CD4-positive, alpha-beta memory T cell (primary cell): ENCODE measurements at regions not wholly inside any gene's neighbourhood (a gene's known extent, or its start where the extent isn't known, plus 50 kb on each side); places are given as distances from the start of the nearest gene placed in this dataset.
A peak's percentile ranks its signal among the peaks of the same experiment; 100 is the strongest.

Experiments used
- CTCF ChIA-PET: fragments of 350-600 bp; sonication (Branson Sonifier 250); formaldehyde crosslinking; loops from one replicate; lab custom pipeline; 2021; ENCODE audit warnings: inconsistent platforms; ENCODE audit not compliant: partially characterized antibody; lab: Charles Lee
- POLR2A ChIA-PET: fragments of 350-600 bp; sonication (Branson Sonifier 250); formaldehyde crosslinking; loops from one replicate; lab custom pipeline; 2021; ENCODE audit not compliant: partially characterized antibody; lab: Charles Lee
- DNase-seq, 5 donors: peaks; one replicate each; pipeline versions ENCODE4 v3.0.0 to v3.0.0-alpha.2; 2020 to 2022; ENCODE audit warnings: mixed read lengths in 1 of 5
- H3K27ac ChIP-seq: one replicate; pipeline ENCODE4 v1.7.0; 2013; ENCODE audit warnings: low read depth, low read length
- H3K27me3 ChIP-seq: 2 replicates; pipeline ENCODE4 v1.7.0; 2013; ENCODE audit warnings: mild to moderate bottlenecking, low read length, moderate library complexity; ENCODE audit not compliant: insufficient read depth
- H3K36me3 ChIP-seq: 2 replicates; pipeline ENCODE4 v1.7.0; 2013; ENCODE audit warnings: mild to moderate bottlenecking, low read length, moderate library complexity; ENCODE audit not compliant: insufficient read depth
- H3K4me1 ChIP-seq: 2 replicates; pipeline ENCODE4 v1.7.0; 2013; ENCODE audit warnings: mild to moderate bottlenecking, low read length, moderate library complexity; ENCODE audit not compliant: insufficient read depth
- H3K4me3 ChIP-seq, 2 donors: one replicate each; pipeline ENCODE4 v1.7.0; 2013; ENCODE audit warnings: low read length in 2 of 2, mild to moderate bottlenecking in 1 of 2
- H3K9me3 ChIP-seq, 2 donors: one replicate each; pipeline ENCODE4 v1.7.0; 2013; ENCODE audit warnings: low read length in 2 of 2, control low read depth in 1 of 2; ENCODE audit not compliant: control insufficient read depth in 1 of 2
- H3K27ac Mint-ChIP-seq, 7 donors: one replicate each; pipeline ENCODE4 v1.8.0; 2020 to 2021; ENCODE audit warnings: mixed read lengths in 7 of 7, mild to moderate bottlenecking in 6 of 7, inconsistent platforms in 3 of 7, moderate library complexity in 3 of 7
- H3K27me3 Mint-ChIP-seq, 2 donors: one replicate each; pipeline ENCODE4 v1.8.0; 2020 to 2021; ENCODE audit warnings: mixed read lengths in 2 of 2
- H3K36me3 Mint-ChIP-seq, 2 donors: one replicate each; pipeline ENCODE4 v1.8.0; 2020 to 2021; ENCODE audit warnings: mixed read lengths in 2 of 2, inconsistent platforms in 1 of 2, mild to moderate bottlenecking in 1 of 2
- H3K4me1 Mint-ChIP-seq, 4 donors: one replicate each; pipeline ENCODE4 v1.8.0; 2020 to 2021; ENCODE audit warnings: mixed read lengths in 4 of 4, mild to moderate bottlenecking in 1 of 4
- H3K4me3 Mint-ChIP-seq, 8 donors: one replicate each; pipeline ENCODE4 v1.8.0; 2020 to 2021; ENCODE audit warnings: mixed read lengths in 8 of 8, mild to moderate bottlenecking in 7 of 8, moderate library complexity in 6 of 8, inconsistent platforms in 3 of 8
- H3K9me3 Mint-ChIP-seq, 8 donors: one replicate each; pipeline ENCODE4 v1.8.0; 2020 to 2021; ENCODE audit warnings: mixed read lengths in 8 of 8, mild to moderate bottlenecking in 5 of 8, inconsistent platforms in 3 of 8, moderate library complexity in 1 of 8
- intact Hi-C: fragments of 100-400 bp; cut with micrococcal nuclease; formaldehyde crosslinking; loops from one replicate; pipeline ENCODE4 v1.15.1; 2023

GRCh38 chr13:109840201-109840892 lies 54.0 kb upstream of the IRS2 start:
- peak overlapping the region in 1 of 7 donors; percentile 49 for H3K27ac Mint-ChIP-seq
- no peaks in the 10 kb centered on the region for H3K4me1 ChIP-seq
- no peaks in the 10 kb centered on the region for H3K36me3 ChIP-seq
- ChIA-PET CTCF (no interaction called here), POLR2A (no interaction called here)
- H3K9me3 ChIP-seq: no peaks in the 10 kb centered on the region
- peaks cover 0 to 6% (median 3%) of the 10 kb centered on the region in 4 donors for H3K4me1 Mint-ChIP-seq
- no peak overlapping the region for H3K4me3 ChIP-seq
- peaks cover 10 to 23% of the 10 kb centered on the region in 2 donors for H3K27me3 Mint-ChIP-seq
- no peaks in the 10 kb centered on the region for H3K9me3 Mint-ChIP-seq
- no peak overlapping the region for H3K4me3 Mint-ChIP-seq
- no peaks in the 10 kb centered on the region for H3K27me3 ChIP-seq
- H3K36me3 Mint-ChIP-seq: no peaks in the 10 kb centered on the region
- intact Hi-C loops: no loop called here
- DNase-seq: no peak
- no peak overlapping the region for H3K27ac ChIP-seq

GRCh38 chr13:109836629-109837607 lies 50.5 kb upstream of the IRS2 start:
- no peak for DNase-seq
- ChIA-PET CTCF (no interaction called here), POLR2A (no interaction called here)
- intact Hi-C loops: no loop called here
- H3K36me3 ChIP-seq: no peaks in the 10 kb centered on the region
- H3K4me1 ChIP-seq: no peaks in the 10 kb centered on the region
- H3K4me3 ChIP-seq: no peak overlapping the region
- no peaks in the 10 kb centered on the region for H3K36me3 Mint-ChIP-seq
- no peaks in the 10 kb centered on the region for H3K27me3 ChIP-seq
- no peaks in the 10 kb centered on the region for H3K9me3 Mint-ChIP-seq
- H3K27me3 Mint-ChIP-seq: peaks cover 20 to 26% of the 10 kb centered on the region in 2 donors
- no peaks in the 10 kb centered on the region for H3K9me3 ChIP-seq
- peaks cover 0 to 6% (median 3%) of the 10 kb centered on the region in 4 donors for H3K4me1 Mint-ChIP-seq
- no peak overlapping the region for H3K27ac Mint-ChIP-seq
- no peak overlapping the region for H3K27ac ChIP-seq
- H3K4me3 Mint-ChIP-seq: peak overlapping the region in 1 of 8 donors; percentile 12
